IPS-11a (cell line): ENCODE measurements at regions not wholly inside any gene's neighbourhood (a gene's known extent, or its start where the extent isn't known, plus 50 kb on each side); places are given as distances from the start of the nearest gene placed in this dataset.

ENCODE experiments used
- H3K4me3 ChIP-seq: one replicate; pipeline ENCODE4 v1.5.1; 2013; ENCODE audit warnings: low read depth, low read length, control low read depth

- no peak overlapping the region for H3K4me3 ChIP-seq
Observed at GRCh38 chr12:98418357-98419075, 96.9 kb upstream of the TMPO start.

GRCh38 chr12:98419081-98419794 lies 96.2 kb upstream of the TMPO start:
- no peak overlapping the region for H3K4me3 ChIP-seq

GRCh38 chr12:98419795-98420404 lies 95.5 kb upstream of the TMPO start:
- no peak overlapping the region for H3K4me3 ChIP-seq

GRCh38 chr12:98420461-98420860 lies 94.9 kb upstream of the TMPO start:
- no peak overlapping the region for H3K4me3 ChIP-seq

GRCh38 chr12:98421316-98421715 lies 94.1 kb upstream of the TMPO start:
- H3K4me3 ChIP-seq = no peak overlapping the region

GRCh38 chr12:98422359-98422758 lies 93.0 kb upstream of the TMPO start:
- H3K4me3 ChIP-seq = no peak overlapping the region

- H3K4me3 ChIP-seq = no peak overlapping the region
Observed at GRCh38 chr12:98422812-98423211, 92.6 kb upstream of the TMPO start.

GRCh38 chr12:98423963-98424362 lies 91.4 kb upstream of the TMPO start:
- H3K4me3 ChIP-seq = no peak overlapping the region

- H3K4me3 ChIP-seq = no peak overlapping the region
Observed at GRCh38 chr12:98424726-98425401, 90.5 kb upstream of the TMPO start.

GRCh38 chr12:98425859-98426258 lies 89.5 kb upstream of the TMPO start:
- no peak overlapping the region for H3K4me3 ChIP-seq

GRCh38 chr12:98431089-98431488 lies 84.3 kb upstream of the TMPO start:
- no peak overlapping the region for H3K4me3 ChIP-seq

GRCh38 chr12:98437166-98437565 lies 78.2 kb upstream of the TMPO start:
- no peak overlapping the region for H3K4me3 ChIP-seq

GRCh38 chr12:98437806-98438595 lies 77.4 kb upstream of the TMPO start:
- no peak overlapping the region for H3K4me3 ChIP-seq

GRCh38 chr12:98438656-98439230 lies 76.6 kb upstream of the TMPO start:
- H3K4me3 ChIP-seq = no peak overlapping the region

GRCh38 chr12:98439471-98439951 lies 75.9 kb upstream of the TMPO start:
- H3K4me3 ChIP-seq = no peak overlapping the region

GRCh38 chr12:98439981-98440581 lies 75.3 kb upstream of the TMPO start:
- H3K4me3 ChIP-seq = no peak overlapping the region

- no peak overlapping the region for H3K4me3 ChIP-seq
Observed at GRCh38 chr12:98446060-98446459, 69.3 kb upstream of the TMPO start.

- H3K4me3 ChIP-seq = no peak overlapping the region
Observed at GRCh38 chr12:98446682-98447081, 68.7 kb upstream of the TMPO start.

GRCh38 chr12:98449584-98449983 lies 65.8 kb upstream of the TMPO start:
- no peak overlapping the region for H3K4me3 ChIP-seq

- no peak overlapping the region for H3K4me3 ChIP-seq
Observed at GRCh38 chr12:98453070-98453469, 62.3 kb upstream of the TMPO start.
